Ascending aorta (tissue), 2 donors: ENCODE measurements at regions not wholly inside any gene's neighbourhood (a gene's known extent, or its start where the extent isn't known, plus 50 kb on each side); places are given as distances from the start of the nearest gene placed in this dataset.

ENCODE experiments used
- DNase-seq, 2 donors: peaks; one replicate each; pipeline ENCODE4 v3.0.0-alpha.2; 2019; ENCODE audit warnings: low spot score in 2 of 2
- H3K27ac ChIP-seq, 2 donors: fragments of 200-600 bp; sonication (generic); one replicate each; pipeline ENCODE4 v1.5.1; 2016 to 2017; ENCODE audit warnings: mild to moderate bottlenecking in 1 of 2
- H3K27me3 ChIP-seq: fragments of 200-600 bp; sonication (generic); one replicate; pipeline ENCODE4 v1.5.1; 2017
- H3K36me3 ChIP-seq, 2 donors: fragments of 200-600 bp; sonication (generic); one replicate each; pipeline ENCODE4 v1.5.1; 2016
- H3K4me1 ChIP-seq, 2 donors: fragments of 200-600 bp; sonication (generic); one replicate each; pipeline ENCODE4 v1.5.1; 2016 to 2017; ENCODE audit warnings: mild to moderate bottlenecking in 1 of 2
- H3K4me3 ChIP-seq, 2 donors: fragments of 200-600 bp; sonication (generic); one replicate each; pipeline ENCODE4 v1.5.1; 2016 to 2017; ENCODE audit warnings: mild to moderate bottlenecking in 1 of 2
- H3K9me3 ChIP-seq, 2 donors: fragments of 200-600 bp; sonication (generic); one replicate each; pipeline ENCODE4 v1.5.1; 2016
- intact Hi-C: fragments of 100-400 bp; cut with DNase I; formaldehyde crosslinking; loops from one replicate; pipeline ENCODE4 v1.15.1; 2023
- TF ChIP-seq, protein P1 (sequence below), 3 experiments: fragments of 200-600 bp in 2 of 3; fragments of 450-650 bp in 1 of 3; sonication (generic) in 2 of 3; IDR thresholded peaks; one replicate each; pipeline ENCODE4 v1.5.1; 2016 to 2019; ENCODE audit warnings: antibody characterized with exemption in 3 of 3, mild to moderate bottlenecking in 1 of 3, moderate library complexity in 1 of 3

DNA sequence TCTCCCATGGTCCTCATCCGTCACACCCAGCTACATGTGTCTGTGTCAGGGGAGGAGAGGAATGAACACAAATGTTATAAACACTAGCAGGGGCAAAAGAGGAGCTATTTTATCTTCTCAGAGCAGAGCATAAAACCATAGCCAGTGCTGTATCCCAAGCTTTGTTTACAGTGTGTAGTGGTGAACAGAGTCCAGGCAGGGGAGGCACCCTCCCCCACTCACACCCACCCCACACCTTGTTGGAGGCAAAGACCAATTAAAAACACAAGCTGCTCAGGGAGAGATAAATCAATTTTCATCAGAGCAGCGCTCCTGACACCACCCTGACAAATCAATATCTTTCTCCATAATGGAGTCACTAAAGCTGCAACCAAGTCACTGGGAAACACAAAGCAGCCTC is 132.6 kb upstream of the CCL2 start:
- Histone ChIP-seq H3K9me3 (no peaks in the 10 kb centered on the region), H3K27ac (no peak overlapping the region), H3K27me3 (no peaks in the 10 kb centered on the region), H3K36me3 (no peaks in the 10 kb centered on the region), H3K4me1 (no peaks in the 10 kb centered on the region), H3K4me3 (no peak overlapping the region)
- TF ChIP-seq, protein P1, sequence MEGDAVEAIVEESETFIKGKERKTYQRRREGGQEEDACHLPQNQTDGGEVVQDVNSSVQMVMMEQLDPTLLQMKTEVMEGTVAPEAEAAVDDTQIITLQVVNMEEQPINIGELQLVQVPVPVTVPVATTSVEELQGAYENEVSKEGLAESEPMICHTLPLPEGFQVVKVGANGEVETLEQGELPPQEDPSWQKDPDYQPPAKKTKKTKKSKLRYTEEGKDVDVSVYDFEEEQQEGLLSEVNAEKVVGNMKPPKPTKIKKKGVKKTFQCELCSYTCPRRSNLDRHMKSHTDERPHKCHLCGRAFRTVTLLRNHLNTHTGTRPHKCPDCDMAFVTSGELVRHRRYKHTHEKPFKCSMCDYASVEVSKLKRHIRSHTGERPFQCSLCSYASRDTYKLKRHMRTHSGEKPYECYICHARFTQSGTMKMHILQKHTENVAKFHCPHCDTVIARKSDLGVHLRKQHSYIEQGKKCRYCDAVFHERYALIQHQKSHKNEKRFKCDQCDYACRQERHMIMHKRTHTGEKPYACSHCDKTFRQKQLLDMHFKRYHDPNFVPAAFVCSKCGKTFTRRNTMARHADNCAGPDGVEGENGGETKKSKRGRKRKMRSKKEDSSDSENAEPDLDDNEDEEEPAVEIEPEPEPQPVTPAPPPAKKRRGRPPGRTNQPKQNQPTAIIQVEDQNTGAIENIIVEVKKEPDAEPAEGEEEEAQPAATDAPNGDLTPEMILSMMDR (IDR thresholded peaks at IDR 0.05), result no peak
- no peak for DNase-seq
- intact Hi-C loops, result no loop called here

DNA sequence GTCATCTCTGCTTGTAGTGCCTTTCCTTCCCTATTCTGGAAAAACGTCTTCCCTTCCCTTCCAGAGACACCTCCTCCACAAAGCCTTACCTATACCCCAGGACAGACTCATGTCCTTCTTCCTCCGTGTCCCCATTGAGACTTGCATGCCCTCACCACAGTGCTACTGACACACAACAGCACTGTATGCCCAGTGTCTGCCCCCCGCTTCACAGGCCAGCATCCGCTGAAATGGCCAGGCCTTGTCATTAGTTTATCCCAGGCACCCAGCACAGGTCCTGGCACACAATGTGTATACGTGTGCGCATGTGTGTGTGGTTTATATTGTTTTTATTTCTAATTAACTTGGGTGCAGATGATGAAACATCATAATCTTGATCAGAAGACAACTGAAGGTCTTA is 130.1 kb upstream of the CCL2 start:
- no peak overlapping the region for H3K4me3 ChIP-seq
- H3K36me3 ChIP-seq, result no peaks in the 10 kb centered on the region
- H3K27me3 ChIP-seq, result no peaks in the 10 kb centered on the region
- H3K9me3 ChIP-seq, result no peaks in the 10 kb centered on the region
- intact Hi-C loops, result no loop called here
- no peak for DNase-seq
- H3K27ac ChIP-seq, result no peak overlapping the region
- no peaks in the 10 kb centered on the region for H3K4me1 ChIP-seq
- TF ChIP-seq, protein P1 (IDR thresholded peaks at IDR 0.05), result no peak

DNA sequence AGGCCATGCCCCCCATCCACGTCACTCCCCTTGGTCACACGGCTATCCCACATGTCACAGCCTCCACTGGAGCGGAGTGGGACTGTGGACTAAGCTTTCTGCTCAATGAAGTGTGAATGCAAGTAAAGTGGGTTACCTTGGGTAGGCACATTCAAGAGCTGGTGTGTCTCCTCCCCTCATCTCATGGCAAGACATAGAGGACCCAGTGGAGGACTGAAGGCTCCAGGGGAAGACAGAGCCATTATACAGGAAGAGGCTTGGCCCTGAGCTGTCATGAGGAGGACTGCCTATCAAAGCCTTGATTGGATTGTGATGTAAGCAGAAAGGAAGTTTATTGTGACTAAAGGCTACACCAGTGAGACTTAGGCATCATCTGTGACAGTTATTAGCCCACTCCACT is 129.2 kb upstream of the CCL2 start:
- Histone ChIP-seq H3K9me3 (no peaks in the 10 kb centered on the region), H3K4me1 (no peaks in the 10 kb centered on the region), H3K27me3 (no peaks in the 10 kb centered on the region), H3K27ac (no peak overlapping the region), H3K36me3 (no peaks in the 10 kb centered on the region), H3K4me3 (no peak overlapping the region)
- intact Hi-C loops, result no loop called here
- TF ChIP-seq, protein P1 (IDR thresholded peaks at IDR 0.05), result no peak
- DNase-seq, result no peak

DNA sequence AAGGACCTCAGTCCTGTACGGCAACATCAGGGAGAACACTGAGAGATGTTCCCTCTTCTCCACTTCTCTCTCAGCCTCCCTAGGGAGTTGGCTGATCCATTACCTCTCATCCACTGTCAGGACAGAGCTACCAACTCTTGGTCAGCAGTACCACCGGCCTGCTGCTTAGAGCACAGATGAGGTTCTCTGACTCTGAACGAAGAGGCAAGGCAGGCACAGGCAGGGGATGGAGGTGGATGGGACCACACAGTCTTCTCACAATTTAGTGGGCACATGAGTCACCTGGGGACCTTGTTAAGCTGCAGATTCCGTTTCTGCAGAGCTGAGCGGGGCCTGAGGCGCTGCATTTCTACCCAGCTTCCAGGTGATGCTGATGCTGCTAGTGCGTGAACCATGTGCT is 128.6 kb upstream of the CCL2 start:
- H3K4me3 ChIP-seq, result no peak overlapping the region
- H3K27ac ChIP-seq, result no peak overlapping the region
- H3K9me3 ChIP-seq, result no peaks in the 10 kb centered on the region
- TF ChIP-seq, protein P1 (IDR thresholded peaks at IDR 0.05), result no peak
- H3K27me3 ChIP-seq, result no peaks in the 10 kb centered on the region
- no peaks in the 10 kb centered on the region for H3K4me1 ChIP-seq
- intact Hi-C loops, result no loop called here
- DNase-seq, result no peak
- H3K36me3 ChIP-seq, result no peaks in the 10 kb centered on the region

DNA sequence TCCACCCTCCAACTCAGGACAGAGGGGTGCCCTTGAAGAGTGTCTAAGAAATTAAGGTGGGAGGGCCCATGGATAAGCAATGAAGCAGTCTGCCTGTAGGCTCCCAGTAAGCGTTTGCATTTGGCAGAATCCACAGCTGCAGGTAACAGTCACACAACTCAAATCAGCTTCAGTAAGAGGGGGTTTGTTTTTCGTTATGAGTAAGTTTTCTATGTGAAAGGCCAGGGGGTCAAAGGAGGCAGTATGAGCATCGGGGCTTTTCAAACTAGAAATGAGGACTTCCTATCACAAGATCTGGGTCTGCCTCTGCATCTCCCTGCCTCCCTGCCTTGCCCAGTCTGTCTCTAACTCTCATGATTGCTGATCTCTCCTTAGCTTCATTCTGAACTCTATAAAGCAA is 128.1 kb upstream of the CCL2 start:
- Histone ChIP-seq H3K27me3 (no peaks in the 10 kb centered on the region), H3K36me3 (no peaks in the 10 kb centered on the region), H3K27ac (no peak overlapping the region), H3K4me3 (no peak overlapping the region), H3K9me3 (no peaks in the 10 kb centered on the region), H3K4me1 (no peaks in the 10 kb centered on the region)
- DNase-seq, result no peak
- intact Hi-C loops, result no loop called here
- TF ChIP-seq, protein P1 (IDR thresholded peaks at IDR 0.05), result no peak

DNA sequence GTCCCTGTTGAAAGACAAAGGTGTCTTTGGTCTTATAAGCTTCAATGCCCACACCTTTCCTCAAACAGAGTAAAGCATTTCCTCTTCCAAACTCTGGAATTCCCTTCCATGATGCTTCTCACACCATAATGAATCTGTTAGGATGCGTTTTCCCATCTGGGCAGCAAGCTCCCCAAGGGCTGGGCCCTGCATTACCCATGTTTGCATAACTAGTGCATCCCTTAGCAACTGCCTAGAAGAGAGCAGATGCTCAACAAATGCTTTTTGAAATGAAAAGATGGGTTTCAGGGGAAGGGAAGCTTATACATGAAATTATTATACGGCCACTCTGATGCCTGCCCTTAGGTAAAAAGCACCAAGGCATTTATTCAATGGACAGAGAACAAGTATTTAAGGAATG is 124.5 kb upstream of the CCL2 start:
- H3K27ac ChIP-seq, result no peak overlapping the region
- DNase-seq, result no peak
- no peaks in the 10 kb centered on the region for H3K9me3 ChIP-seq
- TF ChIP-seq, protein P1 (IDR thresholded peaks at IDR 0.05), result no peak
- H3K27me3 ChIP-seq, result no peaks in the 10 kb centered on the region
- no peaks in the 10 kb centered on the region for H3K4me1 ChIP-seq
- intact Hi-C loops, result no loop called here
- H3K4me3 ChIP-seq, result no peak overlapping the region
- H3K36me3 ChIP-seq, result no peaks in the 10 kb centered on the region
